ENCODE measurements at regions not wholly inside any gene's neighbourhood (a gene's known extent, or its start where the extent isn't known, plus 50 kb on each side); places are given as distances from the start of the nearest gene placed in this dataset.

DNA sequence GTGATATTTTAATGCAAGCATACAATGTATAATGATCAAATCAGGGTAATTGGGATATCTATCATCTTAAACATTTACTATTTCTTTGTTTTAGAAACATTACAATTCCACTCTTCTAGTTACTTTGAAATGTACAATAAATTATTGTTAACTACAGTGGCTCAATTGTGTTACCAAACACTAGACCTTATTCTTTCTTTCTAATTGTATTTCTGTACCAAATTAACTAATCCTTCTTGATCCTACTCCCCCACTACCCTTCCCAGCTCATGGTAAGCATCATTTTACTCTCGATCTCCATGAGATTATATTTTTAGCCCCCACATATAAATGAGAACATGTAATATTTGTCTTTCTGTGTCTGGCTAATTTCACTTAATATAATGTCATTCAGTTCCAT, 95.0 kb upstream of the MROH9 start:
- H3K27ac Mint-ChIP-seq: no peak overlapping the region
- no peak for DNase-seq
- H3K36me3 Mint-ChIP-seq (ENCODE audit: low read depth): no peaks in the 10 kb centered on the region
- H3K27me3 Mint-ChIP-seq (ENCODE audit: insufficient read depth): no peaks in the 10 kb centered on the region
- H3K9me3 Mint-ChIP-seq: no peaks in the 10 kb centered on the region
- TF ChIP-seq, protein P1, sequence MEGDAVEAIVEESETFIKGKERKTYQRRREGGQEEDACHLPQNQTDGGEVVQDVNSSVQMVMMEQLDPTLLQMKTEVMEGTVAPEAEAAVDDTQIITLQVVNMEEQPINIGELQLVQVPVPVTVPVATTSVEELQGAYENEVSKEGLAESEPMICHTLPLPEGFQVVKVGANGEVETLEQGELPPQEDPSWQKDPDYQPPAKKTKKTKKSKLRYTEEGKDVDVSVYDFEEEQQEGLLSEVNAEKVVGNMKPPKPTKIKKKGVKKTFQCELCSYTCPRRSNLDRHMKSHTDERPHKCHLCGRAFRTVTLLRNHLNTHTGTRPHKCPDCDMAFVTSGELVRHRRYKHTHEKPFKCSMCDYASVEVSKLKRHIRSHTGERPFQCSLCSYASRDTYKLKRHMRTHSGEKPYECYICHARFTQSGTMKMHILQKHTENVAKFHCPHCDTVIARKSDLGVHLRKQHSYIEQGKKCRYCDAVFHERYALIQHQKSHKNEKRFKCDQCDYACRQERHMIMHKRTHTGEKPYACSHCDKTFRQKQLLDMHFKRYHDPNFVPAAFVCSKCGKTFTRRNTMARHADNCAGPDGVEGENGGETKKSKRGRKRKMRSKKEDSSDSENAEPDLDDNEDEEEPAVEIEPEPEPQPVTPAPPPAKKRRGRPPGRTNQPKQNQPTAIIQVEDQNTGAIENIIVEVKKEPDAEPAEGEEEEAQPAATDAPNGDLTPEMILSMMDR (IDR thresholded peaks at IDR 0.05): no peak
- peaks cover 16% of the 10 kb centered on the region for H3K4me1 Mint-ChIP-seq (ENCODE audit: low read depth)
- no peak overlapping the region for H3K4me3 Mint-ChIP-seq

DNA sequence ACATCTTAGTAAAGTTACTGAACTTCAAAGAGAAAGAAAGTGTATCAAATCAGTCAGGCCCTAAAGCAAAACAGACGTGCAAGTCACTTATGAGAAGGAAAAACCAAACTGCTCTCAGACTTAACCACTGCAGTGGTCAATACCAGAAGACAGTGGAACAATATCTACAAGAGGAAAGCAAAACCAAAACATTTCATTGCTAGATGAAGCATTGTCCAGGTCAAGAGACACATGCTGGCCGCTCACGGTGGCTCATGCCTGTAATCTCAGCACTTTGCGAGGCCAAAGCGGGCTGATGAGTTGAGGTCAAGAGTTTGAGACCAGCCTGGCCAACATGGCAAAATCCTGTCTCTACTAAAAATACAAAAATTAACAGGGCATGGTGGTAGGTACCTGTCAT, 82.0 kb upstream of the MROH9 start:
- no peaks in the 10 kb centered on the region for H3K9me3 Mint-ChIP-seq
- no peaks in the 10 kb centered on the region; the same call in 1 of the 2 replicates for H3K27me3 Mint-ChIP-seq (ENCODE audit: insufficient read depth)
- H3K4me3 Mint-ChIP-seq: no peak overlapping the region
- TF ChIP-seq, protein P1 (IDR thresholded peaks at IDR 0.05): no peak
- H3K27ac Mint-ChIP-seq: no peak overlapping the region
- DNase-seq: no peak
- H3K4me1 Mint-ChIP-seq (ENCODE audit: low read depth): peaks cover 10% of the 10 kb centered on the region
- H3K36me3 Mint-ChIP-seq (ENCODE audit: low read depth): no peaks in the 10 kb centered on the region; the same call in 1 of the 2 replicates

DNA sequence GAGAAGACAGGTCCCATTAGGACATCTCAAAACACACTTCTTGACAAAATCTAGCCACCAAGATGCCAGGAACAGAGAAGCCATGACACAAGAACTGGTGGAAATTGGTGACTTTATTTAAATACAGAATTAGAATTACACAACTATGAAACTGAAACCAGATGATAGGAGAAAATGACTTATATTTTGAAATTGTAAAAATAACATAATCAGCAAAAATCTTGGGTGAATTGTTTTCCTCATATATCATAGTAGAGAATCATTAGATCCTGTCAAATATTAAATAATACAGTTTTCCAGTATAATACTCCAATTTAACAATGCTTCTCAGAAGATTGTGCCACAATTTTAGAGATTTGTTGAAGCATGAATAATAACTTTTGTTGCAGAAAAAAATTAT, 81.5 kb upstream of the MROH9 start:
- H3K4me3 Mint-ChIP-seq: no peak overlapping the region
- TF ChIP-seq, protein P1 (IDR thresholded peaks at IDR 0.05): no peak
- H3K36me3 Mint-ChIP-seq (ENCODE audit: low read depth): peaks cover 2% of the 10 kb centered on the region; the same call in 1 of the 2 replicates
- no peaks in the 10 kb centered on the region; the same call in 1 of the 2 replicates for H3K27me3 Mint-ChIP-seq (ENCODE audit: insufficient read depth)
- H3K9me3 Mint-ChIP-seq: 0 out of 2 replicates have a peak, but pooled peaks cover 1% of the 10 kb centered on the region
- peaks cover 10% of the 10 kb centered on the region for H3K4me1 Mint-ChIP-seq (ENCODE audit: low read depth)
- DNase-seq: no peak
- H3K27ac Mint-ChIP-seq: no peak overlapping the region

DNA sequence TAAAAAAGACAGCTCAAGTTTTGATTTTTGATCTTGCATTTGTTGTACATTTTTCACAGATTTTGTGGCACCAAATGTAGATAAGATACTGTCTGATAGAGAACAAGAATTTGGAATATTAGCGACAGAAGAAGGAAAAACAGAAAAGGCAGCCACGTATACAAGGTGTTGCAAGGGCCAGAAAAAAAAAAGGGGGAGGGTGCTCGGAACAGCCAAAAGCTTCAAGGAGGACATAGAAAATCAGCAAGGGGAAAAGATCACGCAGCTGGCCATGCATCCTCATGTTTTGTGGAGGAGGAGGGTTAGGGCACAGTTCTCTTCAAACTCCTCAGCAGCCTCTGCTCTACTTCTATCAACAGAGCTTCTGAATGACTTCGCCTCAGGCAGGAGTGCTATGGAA, 80.7 kb upstream of the MROH9 start:
- peaks cover 3% of the 10 kb centered on the region; the same call in 1 of the 2 replicates for H3K36me3 Mint-ChIP-seq (ENCODE audit: low read depth)
- H3K4me1 Mint-ChIP-seq (ENCODE audit: low read depth): peaks cover 10% of the 10 kb centered on the region
- no peaks in the 10 kb centered on the region; the same call in 1 of the 2 replicates for H3K27me3 Mint-ChIP-seq (ENCODE audit: insufficient read depth)
- no peak overlapping the region for H3K27ac Mint-ChIP-seq
- no peak overlapping the region for H3K4me3 Mint-ChIP-seq
- H3K9me3 Mint-ChIP-seq: 0 out of 2 replicates have a peak, but pooled peaks cover 3% of the 10 kb centered on the region
- TF ChIP-seq, protein P1 (IDR thresholded peaks at IDR 0.05): no peak
- DNase-seq: no peak

DNA sequence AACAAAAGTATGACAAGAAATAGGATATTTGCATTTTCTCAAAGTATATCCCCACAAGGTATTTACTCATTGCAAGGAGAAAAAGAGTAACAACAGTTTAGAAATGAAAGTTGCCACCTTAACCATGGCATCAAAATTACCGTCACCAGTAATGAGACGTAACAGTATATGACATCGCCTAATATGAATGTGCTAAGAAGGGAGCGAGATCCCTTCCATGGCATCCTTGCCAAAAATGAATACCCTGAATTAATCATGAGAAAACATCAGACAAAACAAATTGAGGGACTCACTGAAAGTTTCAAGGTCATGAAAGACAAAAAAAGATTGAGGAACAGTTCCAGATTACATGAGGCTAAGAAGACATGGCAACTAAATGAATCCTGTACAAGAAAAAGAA, 78.9 kb upstream of the MROH9 start:
- DNase-seq: no peak
- Mint-ChIP-seq H3K36me3 (ENCODE audit: low read depth) (0 out of 2 replicates have a peak, but pooled peaks cover 3% of the 10 kb centered on the region), H3K4me3 (no peak overlapping the region), H3K27ac (no peak overlapping the region), H3K9me3 (0 out of 2 replicates have a peak, but pooled peaks cover 3% of the 10 kb centered on the region), H3K27me3 (ENCODE audit: insufficient read depth) (no peaks in the 10 kb centered on the region; the same call in 1 of the 2 replicates), H3K4me1 (ENCODE audit: low read depth) (peaks cover 10% of the 10 kb centered on the region)
- TF ChIP-seq, protein P1 (IDR thresholded peaks at IDR 0.05): no peak
